HepG2 (cell line): ENCODE measurements at regions not wholly inside any gene's neighbourhood (a gene's known extent, or its start where the extent isn't known, plus 50 kb on each side); places are given as distances from the start of the nearest gene placed in this dataset.

Source experiments
- ATAC-seq: fragments of 200-7000 bp; cut with Tn5 transposase; 3 replicates; pipeline ENCODE4 v1.9.1; 2020; ENCODE audit warnings: mild to moderate bottlenecking, moderate library complexity
- BruUV-seq: library from RNA; stranded (reverse); fragments of 400-500 nt; replicated peaks from 2 replicates; lab custom pipeline; 2021; lab: Mats Ljungman, UMichigan
- CTCF ChIA-PET: fragments of 300-600 bp; formaldehyde crosslinking; extraction: SDS; loops from one replicate; lab custom pipeline; 2021; ENCODE audit warnings: low total read pairs, inconsistent platforms, low intra/inter-chr PET ratio; lab: Yijun Ruan, JAX
- POLR2A ChIA-PET: fragments of 350-600 bp; sonication (Branson Sonifier 250); formaldehyde crosslinking; loops from one replicate; lab custom pipeline; 2020; ENCODE audit warnings: antibody characterized with exemption, inconsistent platforms; lab: Yijun Ruan, JAX
- DNase-seq: peaks from one replicate; pipeline ENCODE4 v3.0.0-alpha.2; 2015; ENCODE audit warnings: low spot score
- FAIRE-seq: peaks from 3 replicates; lab custom pipeline; 2011; peaks lifted over from hg19 to GRCh38; lab: Jason Lieb, UNC
- H2AFZ ChIP-seq: one replicate; pipeline ENCODE4 v1.6.1; 2011; ENCODE audit warnings: low read length, inconsistent platforms
- H3K27ac ChIP-seq: fragments of 300-600 bp; 3 replicates; pipeline ENCODE4 v1.8.0; 2011; ENCODE audit warnings: mixed run types, mild to moderate bottlenecking, mixed read lengths, low read length, inconsistent platforms; ENCODE audit not compliant: insufficient read depth; ENCODE audit errors: extremely low read length
- H3K27me3 ChIP-seq, 2 experiments: fragments of 200-600 bp in 1 of 2; 2 replicates in 1 of 2; 3 replicates in 1 of 2; pipeline versions ENCODE4 v1.6.0 to v1.8.0; 2011; ENCODE audit warnings: low read length in 2 of 2, mild to moderate bottlenecking in 2 of 2, moderate library complexity in 2 of 2, inconsistent platforms in 1 of 2; ENCODE audit not compliant: insufficient read depth in 2 of 2, control insufficient read depth in 1 of 2
- H3K36me3 ChIP-seq, 2 experiments: fragments of 200-600 bp in 1 of 2; replicated peaks in 1 of 2; 2 replicates in 1 of 2; 3 replicates in 1 of 2; pipeline versions ENCODE4 v1.5.1 to v1.8.0; 2011; ENCODE audit warnings: low read length in 2 of 2, inconsistent platforms in 1 of 2; ENCODE audit not compliant: insufficient read depth in 2 of 2, control insufficient read depth in 1 of 2
- H3K4me1 ChIP-seq: 2 replicates; pipeline ENCODE4 v1.5.1; 2012; ENCODE audit warnings: low read length, inconsistent platforms; ENCODE audit not compliant: insufficient read depth
- H3K4me2 ChIP-seq: 2 replicates; pipeline ENCODE4 v1.6.0; 2011; ENCODE audit warnings: low read depth, low read length, inconsistent platforms
- H3K4me3 ChIP-seq, 3 experiments: fragments of 200-600 bp in 1 of 3; sonication (generic), shearing (Covaris generic) in 1 of 3; replicated peaks in 1 of 3; 2 replicates each; pipeline ENCODE4 v1.5.1; 2011 to 2016; ENCODE audit warnings: low read length in 3 of 3, inconsistent platforms in 2 of 3, low read depth in 2 of 3, mild to moderate bottlenecking in 2 of 3, control low read depth in 1 of 3, mixed read lengths in 1 of 3; ENCODE audit not compliant: insufficient read depth in 1 of 3
- H3K79me2 ChIP-seq: one replicate; pipeline ENCODE4 v1.6.1; 2011; ENCODE audit warnings: low read length, inconsistent platforms; ENCODE audit not compliant: insufficient read depth
- H3K9ac ChIP-seq: 2 replicates; pipeline ENCODE4 v1.6.0; 2011; ENCODE audit warnings: mild to moderate bottlenecking, low read depth, low read length, inconsistent platforms; ENCODE audit not compliant: insufficient read depth
- H3K9me3 ChIP-seq: 2 replicates; pipeline ENCODE4 v1.5.1; 2012; ENCODE audit warnings: mild to moderate bottlenecking, low read length
- H4K20me1 ChIP-seq: 2 replicates; pipeline ENCODE4 v1.6.0; 2011; ENCODE audit warnings: inconsistent platforms, mild to moderate bottlenecking, low read length, moderate library complexity; ENCODE audit not compliant: insufficient read depth
- ATF7 ChIP-seq, 2 experiments: fragments of 450-650 bp in 1 of 2; sonication (generic) in 1 of 2; formaldehyde crosslinking in 1 of 2; IDR thresholded peaks; 2 replicates each; pipeline versions ENCODE4 v1.4.0 to v1.6.1; 2016 to 2020; ENCODE audit warnings: antibody characterized with exemption in 1 of 2, mild to moderate bottlenecking in 1 of 2, missing genetic modification reagents in 1 of 2
- CC2D1A ChIP-seq: sonication (generic); formaldehyde crosslinking; IDR thresholded peaks from 2 replicates; pipeline ENCODE4 v1.8.1; 2023; ENCODE audit warnings: mild to moderate bottlenecking, missing genetic modification reagents
- CREB3 ChIP-seq: sonication (generic); formaldehyde crosslinking; IDR thresholded peaks from 2 replicates; pipeline ENCODE4 v1.5.0; 2020; ENCODE audit warnings: missing genetic modification reagents
- ELF1 ChIP-seq: sonication (generic); formaldehyde crosslinking; IDR thresholded peaks from 2 replicates; pipeline ENCODE4 v1.4.0; 2020; ENCODE audit warnings: missing genetic modification reagents
- FOXK1 ChIP-seq: sonication (generic); formaldehyde crosslinking; IDR thresholded peaks from 2 replicates; pipeline ENCODE4 v1.4.0; 2020; ENCODE audit warnings: low read depth, missing genetic modification reagents, borderline replicate concordance
- FOXM1 ChIP-seq: sonication (generic); formaldehyde crosslinking; IDR thresholded peaks from 2 replicates; pipeline ENCODE4 v1.5.0; 2020; ENCODE audit warnings: missing genetic modification reagents
- JUNB ChIP-seq: sonication (generic); formaldehyde crosslinking; IDR thresholded peaks from 2 replicates; pipeline ENCODE4 v1.8.0; 2022; ENCODE audit warnings: missing genetic modification reagents, mild to moderate bottlenecking, borderline replicate concordance
- PAX8 ChIP-seq: sonication (generic); formaldehyde crosslinking; IDR thresholded peaks from 2 replicates; pipeline ENCODE4 v1.8.0; 2022; ENCODE audit warnings: mild to moderate bottlenecking, missing genetic modification reagents, borderline replicate concordance
- PHF5A ChIP-seq: IDR thresholded peaks from one replicate; pipeline ENCODE4 v1.6.1; 2018; ENCODE audit warnings: low read depth, missing genetic modification reagents; ENCODE audit not compliant: unreplicated experiment
- ZBTB4 ChIP-seq: sonication (generic); formaldehyde crosslinking; IDR thresholded peaks from 2 replicates; pipeline ENCODE4 v1.4.0; 2020; ENCODE audit warnings: missing genetic modification reagents, mild to moderate bottlenecking, borderline replicate concordance
- ZFP82 ChIP-seq: sonication (generic); formaldehyde crosslinking; IDR thresholded peaks from 2 replicates; pipeline ENCODE4 v1.5.1; 2020; ENCODE audit warnings: mild to moderate bottlenecking, missing genetic modification reagents, borderline replicate concordance
- ZNF512B ChIP-seq: sonication (generic); formaldehyde crosslinking; IDR thresholded peaks from 2 replicates; pipeline ENCODE4 v1.5.1; 2020; ENCODE audit warnings: missing genetic modification reagents, mild to moderate bottlenecking, borderline replicate concordance
- ZNF550 ChIP-seq: sonication (generic); formaldehyde crosslinking; IDR thresholded peaks from 2 replicates; pipeline ENCODE4 v1.4.0; 2020; ENCODE audit warnings: mild to moderate bottlenecking, missing genetic modification reagents, borderline replicate concordance
- ZNF652 ChIP-seq: IDR thresholded peaks from 2 replicates; pipeline ENCODE4 v1.6.1; 2016; ENCODE audit warnings: low read depth, borderline replicate concordance
- in situ Hi-C: cut with HindIII; loops from 2 replicates; pipeline ENCODE4 v1.10.0; 2017; ENCODE audit warnings: low pct_unique_long_range_greater_than_20kb; ENCODE audit not compliant: extremely low pct_ligation_motif_present
- intact Hi-C: fragments of 100-400 bp; cut with micrococcal nuclease; formaldehyde crosslinking; loops from one replicate; pipeline ENCODE4 v1.10.0; 2022; ENCODE audit not compliant: unreplicated experiment

DNA sequence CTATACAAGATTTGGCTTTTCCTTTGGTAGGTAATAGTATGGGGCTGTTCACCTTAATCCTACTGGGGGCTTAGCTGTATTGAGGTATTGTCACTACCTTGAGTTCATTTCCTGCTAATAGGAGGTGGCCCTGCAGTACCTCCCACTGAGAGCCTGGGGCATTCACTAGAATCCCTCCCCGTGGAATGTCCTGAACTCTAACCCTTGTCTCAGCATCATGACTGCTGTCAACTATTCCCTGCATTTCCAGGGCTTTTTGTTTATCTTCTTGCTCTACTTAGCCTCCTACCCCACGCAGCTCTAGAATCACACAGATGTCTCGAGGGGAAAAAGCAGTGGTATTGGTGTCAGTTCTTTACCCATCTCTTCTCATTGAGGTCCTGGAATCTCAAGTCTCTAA is 542.3 kb downstream of the METTL4 start (continued):
- no peak for TF ChIP-seq ZFP82
- TF ChIP-seq ELF1 (CRISPR knock-in tag): no peak

GRCh38 chr18:2030647-2031046 is 540.7 kb downstream of the METTL4 start:
- POLR2A ChIA-PET: no interaction called here
- intact Hi-C loops: no loop called here
- in situ Hi-C loops: no loop called here

More at GRCh38 chr18:2030647-2031046, 540.7 kb downstream of the METTL4 start:
- TF ChIP-seq CC2D1A (CRISPR knock-in tag) (no peak), ZBTB4 (no peak), ZNF550 (CRISPR knock-in tag) (no peak), ZNF512B (CRISPR knock-in tag) (no peak), ATF7 (IDR thresholded peaks at IDR 0.05) (no peak), ATF7 (CRISPR knock-in tag; IDR thresholded peaks at IDR 0.05) (no peak), CREB3 (CRISPR knock-in tag) (no peak), PHF5A (CRISPR knock-in tag) (no peak), FOXM1 (CRISPR knock-in tag) (no peak), FOXK1 (CRISPR knock-in tag) (no peak), PAX8 (CRISPR knock-in tag) (no peak), JUNB (no peak), ZNF652 (no peak)
- no peaks in the 10 kb centered on the region for H3K36me3 ChIP-seq
- DNase-seq (no peak), ATAC-seq (no peak), FAIRE-seq (no peak)
- H3K27ac ChIP-seq: no peak overlapping the region
- CTCF ChIA-PET: no interaction called here
- no peak overlapping the region for H3K4me2 ChIP-seq
- H3K4me1 ChIP-seq: no peaks in the 10 kb centered on the region
- no peak overlapping the region for H3K9ac ChIP-seq
- H3K4me3 ChIP-seq: no peak overlapping the region
- H3K9me3 ChIP-seq: no peaks in the 10 kb centered on the region
- H3K79me2 ChIP-seq: no peaks in the 10 kb centered on the region
- H3K27me3 ChIP-seq: no peaks in the 10 kb centered on the region; a peak in 1 of 5 replicates
- BruUV-seq: no TSS peak
- no peaks in the 10 kb centered on the region for H4K20me1 ChIP-seq
- H2AFZ ChIP-seq: no peak overlapping the region
